Lower leg skin (tissue), 3 donors: ENCODE measurements at regions not wholly inside any gene's neighbourhood (a gene's known extent, or its start where the extent isn't known, plus 50 kb on each side); places are given as distances from the start of the nearest gene placed in this dataset.

Source experiments
- CTCF ChIP-seq, 3 donors: fragments of 450-650 bp; IDR thresholded peaks; one replicate each; pipeline ENCODE4 v1.5.1; 2016; ENCODE audit warnings: antibody characterized with exemption in 3 of 3, mild to moderate bottlenecking in 3 of 3, moderate library complexity in 2 of 3
- POLR2A ChIP-seq, 2 donors: fragments of 450-650 bp; IDR thresholded peaks; one replicate each; pipeline ENCODE4 v1.6.1; 2016 to 2017; ENCODE audit warnings: antibody characterized with exemption in 2 of 2, mild to moderate bottlenecking in 1 of 2, moderate library complexity in 1 of 2

DNA sequence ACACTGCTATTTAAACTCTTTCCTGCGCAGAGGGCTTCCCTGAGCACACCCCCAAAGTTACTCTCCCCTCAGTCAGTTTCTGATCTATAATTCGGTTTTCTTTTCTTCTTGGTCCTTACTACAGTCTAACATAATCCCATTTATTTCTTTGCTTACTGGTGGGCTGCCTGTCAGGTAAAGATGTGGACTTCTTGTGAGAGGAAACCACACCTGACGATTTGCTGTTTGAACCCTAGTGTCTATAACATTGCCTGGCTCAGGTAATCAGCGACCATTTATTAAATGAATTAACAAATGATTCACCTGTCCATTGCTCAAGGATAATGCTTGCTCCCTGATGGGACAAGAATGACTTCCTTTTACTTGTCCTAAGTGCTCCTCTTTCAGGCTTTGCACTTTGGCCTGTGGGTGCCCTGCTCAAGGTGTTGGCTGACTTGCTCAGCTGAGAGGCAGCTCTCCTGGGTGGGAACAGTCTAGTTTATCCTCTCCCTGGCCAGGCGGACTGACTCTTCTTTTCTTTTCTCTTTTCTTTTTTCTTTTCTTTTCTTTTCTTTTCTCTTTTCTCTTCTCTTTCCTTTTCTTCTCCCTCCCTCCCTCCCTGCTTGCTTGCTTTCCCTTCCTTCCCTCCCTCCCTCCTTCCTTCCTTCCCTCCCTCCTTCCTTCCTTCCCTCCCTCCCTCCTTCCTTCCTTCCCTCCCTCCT, 233.1 kb downstream of the BCAS1 start:
- TF ChIP-seq CTCF (IDR thresholded peaks at IDR 0.05) (no peak), POLR2A (IDR thresholded peaks at IDR 0.05) (no peak)
